Stimulated activated CD4-positive, alpha-beta T cell treated with anti-CD3 and anti-CD28 coated beads, Interleukin-15, amount 100 ng/mL, for 48 hours (primary cell): ENCODE measurements at regions not wholly inside any gene's neighbourhood (a gene's known extent, or its start where the extent isn't known, plus 50 kb on each side); places are given as distances from the start of the nearest gene placed in this dataset.

Experiments used
- DNase-seq, 2 donors: peaks; one replicate each; pipeline ENCODE4 v3.0.0-alpha.2; 2020; ENCODE audit warnings: low read depth in 2 of 2

GRCh38 chr11:92477686-92478085 is 253.1 kb downstream of the FAT3 start:
- DNase-seq = no peak

GRCh38 chr11:92480499-92480898 is 255.9 kb downstream of the FAT3 start:
- no peak for DNase-seq

- no peak for DNase-seq
Observed at GRCh38 chr11:92482492-92483060, 258.0 kb downstream of the FAT3 start.

GRCh38 chr11:92484570-92484969 is 260.0 kb downstream of the FAT3 start:
- DNase-seq = no peak

GRCh38 chr11:92489826-92490399 is 265.3 kb downstream of the FAT3 start:
- DNase-seq = no peak

- DNase-seq = no peak
Observed at GRCh38 chr11:92492372-92492771, 267.8 kb downstream of the FAT3 start.

- no peak for DNase-seq
Observed at GRCh38 chr11:92495107-92495793, 270.6 kb downstream of the FAT3 start.

- no peak for DNase-seq
Observed at GRCh38 chr11:92500453-92500852, 275.8 kb downstream of the FAT3 start.

- DNase-seq = no peak
Observed at GRCh38 chr11:92501066-92501739, 276.6 kb downstream of the FAT3 start.

GRCh38 chr11:92504004-92504403 is 279.4 kb downstream of the FAT3 start:
- DNase-seq = no peak

- DNase-seq = no peak
Observed at GRCh38 chr11:92504534-92504933, 279.9 kb downstream of the FAT3 start.

GRCh38 chr11:92505689-92506088 is 281.1 kb downstream of the FAT3 start:
- no peak for DNase-seq

- no peak for DNase-seq
Observed at GRCh38 chr11:92506809-92507336, 282.3 kb downstream of the FAT3 start.

- no peak for DNase-seq
Observed at GRCh38 chr11:92510591-92510990, 286.0 kb downstream of the FAT3 start.

- no peak for DNase-seq
Observed at GRCh38 chr11:92511522-92512203, 287.0 kb downstream of the FAT3 start.

GRCh38 chr11:92512204-92512569 is 287.6 kb downstream of the FAT3 start:
- DNase-seq = no peak

- no peak for DNase-seq
Observed at GRCh38 chr11:92523611-92524010, 299.0 kb downstream of the FAT3 start.

GRCh38 chr11:92524542-92524941 is 299.9 kb downstream of the FAT3 start:
- no peak for DNase-seq

GRCh38 chr11:92527467-92527866 is 302.8 kb downstream of the FAT3 start:
- no peak for DNase-seq

GRCh38 chr11:92528001-92528400 is 303.4 kb downstream of the FAT3 start:
- no peak for DNase-seq

GRCh38 chr11:92531065-92531739 is 306.6 kb downstream of the FAT3 start:
- DNase-seq = no peak
